Nephron (organoid): ENCODE measurements at regions not wholly inside any gene's neighbourhood (a gene's known extent, or its start where the extent isn't known, plus 50 kb on each side); places are given as distances from the start of the nearest gene placed in this dataset.
"Not testable (repeated sequence)": the region's sequence is repeated elsewhere in the genome, so short reads cannot be mapped to it uniquely, and the experiment has no call there.

Experiments
- H3K27ac Mint-ChIP-seq, 3 experiments: 2 replicates each; pipeline ENCODE4 v1.8.0; 2020; ENCODE audit warnings: mixed read lengths in 3 of 3, mild to moderate bottlenecking in 2 of 3, moderate library complexity in 1 of 3
- H3K27me3 Mint-ChIP-seq: 2 replicates; pipeline ENCODE4 v1.8.0; 2021; ENCODE audit warnings: low read depth, mild to moderate bottlenecking, moderate library complexity, mixed read lengths
- H3K36me3 Mint-ChIP-seq: 2 replicates; pipeline ENCODE4 v1.8.0; 2020; ENCODE audit warnings: low read depth, mixed read lengths
- H3K4me1 Mint-ChIP-seq: 2 replicates; pipeline ENCODE4 v1.8.0; 2020; ENCODE audit warnings: mixed read lengths
- H3K4me3 Mint-ChIP-seq, 3 experiments: 2 replicates each; pipeline ENCODE4 v1.8.0; 2020; ENCODE audit warnings: mild to moderate bottlenecking in 3 of 3, mixed read lengths in 3 of 3, moderate library complexity in 2 of 3
- H3K9me3 Mint-ChIP-seq: 2 replicates; pipeline ENCODE4 v1.8.0; 2020; ENCODE audit warnings: mixed read lengths
- TF ChIP-seq, protein P1 (sequence below), 3 experiments: fragments of 200-600 bp; sonication (generic); IDR thresholded peaks; one replicate each; pipeline ENCODE4 v1.5.0; 2021; ENCODE audit warnings: antibody characterized with exemption in 3 of 3; ENCODE audit not compliant: unreplicated experiment in 3 of 3

DNA sequence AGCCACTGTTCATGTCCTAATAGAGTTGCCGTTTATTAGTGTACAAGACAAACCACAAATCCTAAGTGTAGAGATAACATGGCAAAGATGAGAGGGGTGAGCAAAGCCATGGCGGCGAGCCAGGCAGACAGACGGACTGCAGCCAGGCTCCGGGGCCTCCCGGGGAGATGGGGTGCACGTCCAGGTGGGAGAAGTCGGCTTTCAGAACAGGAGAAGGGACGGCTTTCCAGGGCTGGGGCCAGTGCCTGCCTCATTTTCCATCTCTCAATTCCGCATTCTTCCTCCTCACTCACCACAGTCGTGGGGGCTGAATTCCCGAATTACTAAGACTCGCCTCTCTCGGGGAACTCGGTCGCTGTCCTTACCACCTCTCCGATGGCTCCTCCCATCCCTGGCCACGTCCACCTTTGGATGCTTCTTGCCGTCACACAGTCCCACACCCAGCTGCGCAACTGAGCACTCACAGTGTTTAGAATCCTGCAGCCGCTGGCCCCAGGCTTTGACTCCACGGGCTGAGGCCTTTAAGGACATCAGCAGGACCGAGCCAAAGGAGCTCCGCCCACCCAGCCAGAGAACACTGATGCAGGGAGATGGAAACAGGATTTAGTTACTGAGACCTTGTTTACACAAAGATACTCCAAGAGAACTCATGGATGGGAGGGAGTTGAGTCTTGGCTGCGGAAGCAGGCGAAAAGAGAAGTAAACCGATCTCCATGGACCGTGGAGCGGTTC, 59.7 kb downstream of the RNF112 start:
- H3K4me3 Mint-ChIP-seq: peak overlapping the region in 2 of 3 experiments; percentile 18 to 37
- TF ChIP-seq, protein P1, sequence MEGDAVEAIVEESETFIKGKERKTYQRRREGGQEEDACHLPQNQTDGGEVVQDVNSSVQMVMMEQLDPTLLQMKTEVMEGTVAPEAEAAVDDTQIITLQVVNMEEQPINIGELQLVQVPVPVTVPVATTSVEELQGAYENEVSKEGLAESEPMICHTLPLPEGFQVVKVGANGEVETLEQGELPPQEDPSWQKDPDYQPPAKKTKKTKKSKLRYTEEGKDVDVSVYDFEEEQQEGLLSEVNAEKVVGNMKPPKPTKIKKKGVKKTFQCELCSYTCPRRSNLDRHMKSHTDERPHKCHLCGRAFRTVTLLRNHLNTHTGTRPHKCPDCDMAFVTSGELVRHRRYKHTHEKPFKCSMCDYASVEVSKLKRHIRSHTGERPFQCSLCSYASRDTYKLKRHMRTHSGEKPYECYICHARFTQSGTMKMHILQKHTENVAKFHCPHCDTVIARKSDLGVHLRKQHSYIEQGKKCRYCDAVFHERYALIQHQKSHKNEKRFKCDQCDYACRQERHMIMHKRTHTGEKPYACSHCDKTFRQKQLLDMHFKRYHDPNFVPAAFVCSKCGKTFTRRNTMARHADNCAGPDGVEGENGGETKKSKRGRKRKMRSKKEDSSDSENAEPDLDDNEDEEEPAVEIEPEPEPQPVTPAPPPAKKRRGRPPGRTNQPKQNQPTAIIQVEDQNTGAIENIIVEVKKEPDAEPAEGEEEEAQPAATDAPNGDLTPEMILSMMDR (IDR thresholded peaks at IDR 0.05; ENCODE audit: unreplicated experiment in 3 of 3): no peak
- H3K4me1 Mint-ChIP-seq: peaks cover 12% of the 10 kb centered on the region
- H3K9me3 Mint-ChIP-seq: peaks cover 6% of the 10 kb centered on the region
- H3K27ac Mint-ChIP-seq: peak overlapping the region in 2 of 3 experiments; percentile 70 to 84
- H3K36me3 Mint-ChIP-seq: no peaks in the 10 kb centered on the region
- H3K27me3 Mint-ChIP-seq: no peaks in the 10 kb centered on the region

DNA sequence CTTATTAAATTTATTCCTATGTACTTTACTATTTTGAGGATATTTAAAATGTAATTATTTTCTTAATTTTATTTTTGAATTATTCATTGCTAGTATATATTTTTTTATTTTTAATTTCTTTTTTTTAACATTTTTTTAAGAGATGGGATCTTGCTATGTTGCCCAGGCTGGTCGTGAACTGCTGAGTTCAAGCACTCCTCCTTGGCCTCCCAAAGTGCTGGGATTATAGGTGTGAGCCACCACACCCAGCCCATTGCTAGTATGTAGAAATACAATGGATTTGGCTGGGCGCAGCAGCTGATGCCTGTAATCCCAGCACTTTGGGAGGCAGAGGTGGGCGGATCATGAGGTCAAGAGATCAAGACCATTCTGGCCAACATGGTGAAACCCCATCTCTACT, 59.2 kb upstream of the SLC47A1 start:
- H3K27me3 Mint-ChIP-seq, H3K4me3 Mint-ChIP-seq, H3K36me3 Mint-ChIP-seq, H3K27ac Mint-ChIP-seq: not testable (repeated sequence)
- Mint-ChIP-seq H3K4me1 (peaks cover 12% of the 10 kb centered on the region), H3K9me3 (peaks cover 10% of the 10 kb centered on the region)

DNA sequence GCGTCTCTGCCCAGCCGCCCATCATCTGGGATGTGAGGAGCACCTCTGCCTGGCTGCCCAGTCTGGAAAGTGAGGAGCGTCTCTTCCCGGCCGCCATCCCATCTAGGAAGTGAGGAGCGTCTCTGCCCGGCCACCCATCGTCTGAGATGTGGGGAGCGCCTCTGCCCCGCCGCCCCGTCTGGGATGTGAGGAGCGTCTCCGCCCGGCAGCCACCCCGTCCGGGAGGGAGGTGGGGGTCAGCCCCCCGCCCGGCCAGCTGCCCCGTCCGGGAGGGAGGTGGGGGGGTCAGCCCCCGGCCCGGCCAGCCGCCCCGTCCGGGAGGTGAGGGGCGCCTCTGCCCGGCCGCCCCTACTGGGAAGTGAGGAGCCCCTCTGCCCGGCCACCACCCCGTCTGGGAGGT, 57.9 kb upstream of the SLC47A1 start:
- not testable (repeated sequence) for H3K4me3 Mint-ChIP-seq, H3K27me3 Mint-ChIP-seq, H3K4me1 Mint-ChIP-seq, H3K27ac Mint-ChIP-seq, H3K36me3 Mint-ChIP-seq
- H3K9me3 Mint-ChIP-seq: peaks cover 14% of the 10 kb centered on the region

DNA sequence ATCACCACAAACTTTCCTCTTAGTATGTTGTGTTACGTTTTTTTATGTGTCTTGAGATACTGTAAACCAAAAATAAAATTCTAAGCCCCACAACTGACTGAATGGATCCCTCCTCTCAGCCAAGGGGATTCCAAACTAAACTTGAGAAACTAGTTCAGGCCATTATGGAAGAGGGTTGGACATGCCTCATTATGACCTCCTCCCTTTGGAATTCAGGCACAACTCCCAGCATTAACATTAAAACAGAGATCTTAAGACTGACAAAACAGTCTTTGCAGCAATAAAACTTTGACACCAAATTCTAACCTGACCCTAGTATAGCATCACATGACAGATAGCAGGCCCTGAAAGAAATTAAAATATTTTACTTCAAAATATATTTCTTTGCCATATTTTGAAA, 51.1 kb upstream of the SLC47A1 start:
- Mint-ChIP-seq H3K27ac (peak overlapping the region; percentile 45 to 82 (median 74)), H3K4me1 (peaks cover 23% of the 10 kb centered on the region), H3K36me3 (no peaks in the 10 kb centered on the region), H3K27me3 (no peaks in the 10 kb centered on the region), H3K9me3 (peaks cover 4% of the 10 kb centered on the region), H3K4me3 (no peak overlapping the region)
- TF ChIP-seq, protein P1 (IDR thresholded peaks at IDR 0.05; ENCODE audit: unreplicated experiment in 3 of 3): no peak
